Uterus (tissue), 3 donors: ENCODE measurements at regions not wholly inside any gene's neighbourhood (a gene's known extent, or its start where the extent isn't known, plus 50 kb on each side); places are given as distances from the start of the nearest gene placed in this dataset.

ENCODE experiments used
- DNase-seq, 2 donors: peaks; one replicate each; pipeline ENCODE4 v3.0.0-alpha.2; 2019 to 2020
- H3K27ac ChIP-seq, 2 donors: fragments of 200-600 bp; sonication (generic); 1 replicate in 1 of 2; 2 replicates in 1 of 2; pipeline ENCODE4 v1.5.1; 2016 to 2018
- H3K27me3 ChIP-seq, 2 donors: fragments of 200-600 bp; sonication (generic); one replicate each; pipeline ENCODE4 v1.5.1; 2018 to 2019; ENCODE audit warnings: control low read depth in 1 of 2
- H3K36me3 ChIP-seq, 2 donors: fragments of 200-600 bp; sonication (generic); one replicate each; pipeline ENCODE4 v1.5.1; 2019; ENCODE audit warnings: control low read depth in 1 of 2
- H3K4me1 ChIP-seq, 2 donors: fragments of 200-600 bp; sonication (generic); one replicate each; pipeline ENCODE4 v1.5.1; 2018 to 2019; ENCODE audit warnings: control low read depth in 1 of 2
- H3K4me3 ChIP-seq, 2 donors: fragments of 200-600 bp; sonication (generic); 1 replicate in 1 of 2; 2 replicates in 1 of 2; pipeline ENCODE4 v1.5.1; 2018 to 2019; ENCODE audit warnings: mild to moderate bottlenecking in 1 of 2
- H3K9me3 ChIP-seq, 2 donors: fragments of 200-600 bp; sonication (generic); one replicate each; pipeline ENCODE4 v1.5.1; 2019; ENCODE audit warnings: control low read depth in 1 of 2
- POLR2A ChIP-seq, 2 donors: fragments of 450-650 bp; IDR thresholded peaks; one replicate each; pipeline ENCODE4 v1.6.1; 2016; ENCODE audit warnings: antibody characterized with exemption in 2 of 2, mild to moderate bottlenecking in 1 of 2, moderate library complexity in 1 of 2
- intact Hi-C: fragments of 100-400 bp; cut with DNase I; formaldehyde crosslinking; loops from one replicate; pipeline ENCODE4 v1.15.1; 2023; ENCODE audit warnings: low total_unique reads
- TF ChIP-seq, protein P1 (sequence below), 4 experiments: fragments of 200-600 bp in 2 of 4; fragments of 450-650 bp in 2 of 4; sonication (generic) in 2 of 4; IDR thresholded peaks; one replicate each; pipeline ENCODE4 v1.5.1; 2016 to 2019; ENCODE audit warnings: antibody characterized with exemption in 4 of 4, mild to moderate bottlenecking in 2 of 4, moderate library complexity in 1 of 4
- donor health status: DM: yes; HTN: yes; CAD: no.

DNA sequence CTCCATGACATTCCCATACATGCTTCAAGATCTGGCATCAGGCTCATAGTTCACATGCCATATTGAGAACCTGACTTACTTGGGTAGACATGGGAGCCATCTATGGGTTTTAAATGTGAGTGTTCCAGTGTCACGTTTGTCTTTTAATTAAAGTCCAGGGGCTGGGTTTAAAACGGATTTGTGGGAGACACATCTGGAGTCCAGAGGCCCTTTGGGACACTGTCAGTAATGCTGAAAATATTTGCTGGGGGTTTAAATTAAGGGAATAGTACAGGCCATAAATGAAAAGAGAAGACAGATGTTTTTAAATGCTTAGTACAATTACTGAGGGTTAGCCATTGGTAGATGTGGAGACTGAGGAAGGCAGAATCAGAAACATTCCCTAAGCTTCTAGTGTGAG lies 478.0 kb downstream of the PID1 start:
- no peak for DNase-seq
- no peak overlapping the region for H3K27ac ChIP-seq
- H3K4me1 ChIP-seq = no peaks in the 10 kb centered on the region
- no peaks in the 10 kb centered on the region for H3K36me3 ChIP-seq
- intact Hi-C loops = no loop called here
- no peak overlapping the region for H3K4me3 ChIP-seq
- TF ChIP-seq POLR2A (IDR thresholded peaks at IDR 0.05) = no peak
- TF ChIP-seq, protein P1, sequence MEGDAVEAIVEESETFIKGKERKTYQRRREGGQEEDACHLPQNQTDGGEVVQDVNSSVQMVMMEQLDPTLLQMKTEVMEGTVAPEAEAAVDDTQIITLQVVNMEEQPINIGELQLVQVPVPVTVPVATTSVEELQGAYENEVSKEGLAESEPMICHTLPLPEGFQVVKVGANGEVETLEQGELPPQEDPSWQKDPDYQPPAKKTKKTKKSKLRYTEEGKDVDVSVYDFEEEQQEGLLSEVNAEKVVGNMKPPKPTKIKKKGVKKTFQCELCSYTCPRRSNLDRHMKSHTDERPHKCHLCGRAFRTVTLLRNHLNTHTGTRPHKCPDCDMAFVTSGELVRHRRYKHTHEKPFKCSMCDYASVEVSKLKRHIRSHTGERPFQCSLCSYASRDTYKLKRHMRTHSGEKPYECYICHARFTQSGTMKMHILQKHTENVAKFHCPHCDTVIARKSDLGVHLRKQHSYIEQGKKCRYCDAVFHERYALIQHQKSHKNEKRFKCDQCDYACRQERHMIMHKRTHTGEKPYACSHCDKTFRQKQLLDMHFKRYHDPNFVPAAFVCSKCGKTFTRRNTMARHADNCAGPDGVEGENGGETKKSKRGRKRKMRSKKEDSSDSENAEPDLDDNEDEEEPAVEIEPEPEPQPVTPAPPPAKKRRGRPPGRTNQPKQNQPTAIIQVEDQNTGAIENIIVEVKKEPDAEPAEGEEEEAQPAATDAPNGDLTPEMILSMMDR (IDR thresholded peaks at IDR 0.05) = no peak
- H3K9me3 ChIP-seq = no peaks in the 10 kb centered on the region
- H3K27me3 ChIP-seq = no peaks in the 10 kb centered on the region

DNA sequence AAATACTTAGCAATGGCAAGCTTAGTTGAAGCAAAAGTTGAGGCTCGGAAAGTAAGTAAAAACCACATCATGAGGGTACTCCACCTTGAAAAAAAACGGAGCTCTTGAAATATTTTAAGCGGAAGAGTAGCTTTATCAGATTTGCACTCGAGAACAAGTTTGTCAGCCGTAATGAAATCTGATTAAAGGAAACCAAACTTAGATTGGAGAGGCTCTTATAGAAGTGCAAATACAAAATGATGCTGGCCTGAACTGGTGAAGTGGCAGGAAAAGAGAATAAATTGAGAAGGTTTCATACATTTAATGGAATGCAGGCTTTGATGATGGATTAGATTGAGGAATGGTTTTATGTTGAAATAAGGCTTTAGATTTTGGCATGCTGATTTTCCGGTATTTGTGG lies 484.2 kb downstream of the PID1 start:
- Histone ChIP-seq H3K27me3 (no peaks in the 10 kb centered on the region), H3K9me3 (no peaks in the 10 kb centered on the region), H3K4me3 (no peak overlapping the region), H3K27ac (no peak overlapping the region), H3K4me1 (no peaks in the 10 kb centered on the region), H3K36me3 (no peaks in the 10 kb centered on the region)
- TF ChIP-seq, protein P1 (IDR thresholded peaks at IDR 0.05) = no peak
- TF ChIP-seq POLR2A (IDR thresholded peaks at IDR 0.05) = no peak
- DNase-seq = no peak
- intact Hi-C loops = no loop called here

DNA sequence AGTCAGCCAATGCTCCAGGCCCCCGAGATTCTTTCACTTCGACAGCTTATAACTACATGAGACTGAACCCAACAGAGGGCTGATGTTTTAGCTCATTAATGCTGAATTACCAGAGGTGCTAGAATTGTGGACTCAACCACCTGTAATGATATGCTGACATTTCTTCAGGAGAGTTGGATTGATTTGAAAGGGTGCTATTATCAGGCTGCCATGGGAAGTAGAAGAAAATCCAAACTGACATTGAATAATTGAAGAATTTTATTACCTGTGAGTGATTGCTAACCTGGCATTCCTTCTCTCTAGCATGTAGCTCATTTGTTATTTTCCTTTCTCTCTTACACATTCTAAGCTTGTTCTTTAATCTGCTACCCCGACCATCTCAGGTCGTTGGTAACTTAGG lies 488.8 kb downstream of the PID1 start:
- Histone ChIP-seq H3K27ac (no peak overlapping the region), H3K4me1 (no peaks in the 10 kb centered on the region), H3K4me3 (no peak overlapping the region), H3K9me3 (no peaks in the 10 kb centered on the region), H3K36me3 (no peaks in the 10 kb centered on the region), H3K27me3 (no peaks in the 10 kb centered on the region)
- intact Hi-C loops = no loop called here
- no peak for TF ChIP-seq POLR2A (IDR thresholded peaks at IDR 0.05)
- TF ChIP-seq, protein P1 (IDR thresholded peaks at IDR 0.05) = no peak
- DNase-seq = no peak

DNA sequence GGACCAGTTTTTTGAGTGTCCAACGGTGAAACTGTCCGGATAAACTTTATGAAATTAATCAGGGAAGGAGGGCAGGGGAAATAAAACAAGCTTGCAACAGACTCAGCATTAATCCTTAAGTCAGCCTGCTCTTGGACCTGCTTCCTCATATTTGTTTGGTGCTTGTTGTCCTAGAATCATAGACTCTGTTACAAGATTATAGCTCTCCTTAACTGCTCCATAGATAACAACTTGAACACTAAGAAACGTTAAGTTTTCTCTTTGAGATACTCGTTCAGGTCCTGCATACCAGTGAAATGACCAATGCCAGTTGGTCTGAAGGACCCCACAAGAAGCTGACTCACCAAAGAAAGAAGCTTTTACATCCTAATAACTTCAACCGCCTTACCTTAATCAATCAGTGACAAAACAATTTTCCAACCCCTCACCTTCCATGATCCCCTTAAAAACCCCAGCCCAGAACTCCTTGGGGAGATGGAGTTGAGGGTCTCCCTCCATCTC lies 493.2 kb downstream of the PID1 start:
- Histone ChIP-seq H3K9me3 (no peaks in the 10 kb centered on the region), H3K4me3 (no peak overlapping the region), H3K36me3 (no peaks in the 10 kb centered on the region), H3K4me1 (peaks cover 0 to under 1% of the 10 kb centered on the region in 2 donors), H3K27me3 (no peaks in the 10 kb centered on the region), H3K27ac (peak overlapping the region; percentile 48 to 56)
- intact Hi-C loops = no loop called here
- DNase-seq = no peak
- TF ChIP-seq POLR2A (IDR thresholded peaks at IDR 0.05) = no peak
- TF ChIP-seq, protein P1 (IDR thresholded peaks at IDR 0.05) = no peak

DNA sequence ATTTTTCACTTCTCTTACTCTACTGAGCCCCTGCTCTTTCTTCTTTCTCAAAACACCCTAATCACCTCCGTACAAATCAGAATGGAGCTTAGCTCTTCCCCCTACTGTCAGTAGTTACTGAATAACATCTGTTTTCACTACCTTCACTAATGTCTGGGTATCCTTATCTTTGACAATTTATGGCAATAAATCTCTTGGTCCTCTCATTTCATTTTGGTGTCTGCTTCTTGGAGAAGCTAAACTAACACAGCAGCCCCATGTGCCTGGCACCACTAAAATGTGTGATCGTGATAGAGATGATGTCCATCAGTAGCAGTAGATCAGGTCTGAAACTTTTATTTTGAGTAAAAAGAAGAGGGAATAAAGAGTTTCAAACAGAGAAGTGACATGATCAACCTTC lies 496.5 kb downstream of the PID1 start:
- no peaks in the 10 kb centered on the region for H3K9me3 ChIP-seq
- DNase-seq = no peak
- no peak overlapping the region for H3K27ac ChIP-seq
- peaks cover 0 to 4% of the 10 kb centered on the region in 2 donors for H3K4me1 ChIP-seq
- no peaks in the 10 kb centered on the region for H3K27me3 ChIP-seq
- intact Hi-C loops = no loop called here
- no peak for TF ChIP-seq POLR2A (IDR thresholded peaks at IDR 0.05)
- TF ChIP-seq, protein P1 (IDR thresholded peaks at IDR 0.05) = no peak
- H3K36me3 ChIP-seq = no peaks in the 10 kb centered on the region
- H3K4me3 ChIP-seq = no peak overlapping the region
